Panc1 (cell line): ENCODE measurements at regions not wholly inside any gene's neighbourhood (a gene's known extent, or its start where the extent isn't known, plus 50 kb on each side); places are given as distances from the start of the nearest gene placed in this dataset.

Source experiments
- POLR2AphosphoS5 ChIP-seq: IDR thresholded peaks from 2 replicates; pipeline ENCODE4 v1.6.1; 2012; ENCODE audit warnings: mild to moderate bottlenecking, low read depth, low read length, moderate library complexity
- TF ChIP-seq, protein P1 (sequence below): fragments of 450-650 bp; IDR thresholded peaks from 2 replicates; pipeline ENCODE4 v1.5.1; 2017; ENCODE audit warnings: mild to moderate bottlenecking
- TF ChIP-seq, protein P2 (sequence below), 2 experiments: IDR thresholded peaks; 2 replicates each; pipeline ENCODE4 v1.6.1; 2011 to 2012; ENCODE audit warnings: low read depth in 2 of 2, control low read depth in 1 of 2, low read length in 1 of 2, mild to moderate bottlenecking in 1 of 2, moderate library complexity in 1 of 2; ENCODE audit not compliant: insufficient read depth in 1 of 2

DNA sequence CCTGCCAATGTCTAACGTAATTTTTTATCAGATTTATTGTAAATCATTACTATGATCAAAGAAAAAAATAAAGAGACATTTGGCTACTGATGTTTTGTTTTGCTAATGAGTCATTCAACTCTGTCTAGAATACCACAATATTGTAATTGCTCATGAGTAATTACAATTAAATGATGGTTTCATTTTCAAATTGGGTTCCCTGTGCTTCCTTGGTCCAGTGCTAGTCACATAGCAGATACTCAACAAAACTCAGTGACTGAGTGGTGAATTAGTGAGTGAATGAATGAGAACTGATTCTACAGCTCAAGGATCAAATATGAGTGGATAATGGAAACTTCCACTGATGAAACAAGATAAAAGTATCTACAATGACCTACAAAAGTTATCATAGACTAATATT, 304.7 kb downstream of the POU4F1 start:
- TF ChIP-seq, protein P1, sequence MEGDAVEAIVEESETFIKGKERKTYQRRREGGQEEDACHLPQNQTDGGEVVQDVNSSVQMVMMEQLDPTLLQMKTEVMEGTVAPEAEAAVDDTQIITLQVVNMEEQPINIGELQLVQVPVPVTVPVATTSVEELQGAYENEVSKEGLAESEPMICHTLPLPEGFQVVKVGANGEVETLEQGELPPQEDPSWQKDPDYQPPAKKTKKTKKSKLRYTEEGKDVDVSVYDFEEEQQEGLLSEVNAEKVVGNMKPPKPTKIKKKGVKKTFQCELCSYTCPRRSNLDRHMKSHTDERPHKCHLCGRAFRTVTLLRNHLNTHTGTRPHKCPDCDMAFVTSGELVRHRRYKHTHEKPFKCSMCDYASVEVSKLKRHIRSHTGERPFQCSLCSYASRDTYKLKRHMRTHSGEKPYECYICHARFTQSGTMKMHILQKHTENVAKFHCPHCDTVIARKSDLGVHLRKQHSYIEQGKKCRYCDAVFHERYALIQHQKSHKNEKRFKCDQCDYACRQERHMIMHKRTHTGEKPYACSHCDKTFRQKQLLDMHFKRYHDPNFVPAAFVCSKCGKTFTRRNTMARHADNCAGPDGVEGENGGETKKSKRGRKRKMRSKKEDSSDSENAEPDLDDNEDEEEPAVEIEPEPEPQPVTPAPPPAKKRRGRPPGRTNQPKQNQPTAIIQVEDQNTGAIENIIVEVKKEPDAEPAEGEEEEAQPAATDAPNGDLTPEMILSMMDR, result no peak
- TF ChIP-seq, protein P2, sequence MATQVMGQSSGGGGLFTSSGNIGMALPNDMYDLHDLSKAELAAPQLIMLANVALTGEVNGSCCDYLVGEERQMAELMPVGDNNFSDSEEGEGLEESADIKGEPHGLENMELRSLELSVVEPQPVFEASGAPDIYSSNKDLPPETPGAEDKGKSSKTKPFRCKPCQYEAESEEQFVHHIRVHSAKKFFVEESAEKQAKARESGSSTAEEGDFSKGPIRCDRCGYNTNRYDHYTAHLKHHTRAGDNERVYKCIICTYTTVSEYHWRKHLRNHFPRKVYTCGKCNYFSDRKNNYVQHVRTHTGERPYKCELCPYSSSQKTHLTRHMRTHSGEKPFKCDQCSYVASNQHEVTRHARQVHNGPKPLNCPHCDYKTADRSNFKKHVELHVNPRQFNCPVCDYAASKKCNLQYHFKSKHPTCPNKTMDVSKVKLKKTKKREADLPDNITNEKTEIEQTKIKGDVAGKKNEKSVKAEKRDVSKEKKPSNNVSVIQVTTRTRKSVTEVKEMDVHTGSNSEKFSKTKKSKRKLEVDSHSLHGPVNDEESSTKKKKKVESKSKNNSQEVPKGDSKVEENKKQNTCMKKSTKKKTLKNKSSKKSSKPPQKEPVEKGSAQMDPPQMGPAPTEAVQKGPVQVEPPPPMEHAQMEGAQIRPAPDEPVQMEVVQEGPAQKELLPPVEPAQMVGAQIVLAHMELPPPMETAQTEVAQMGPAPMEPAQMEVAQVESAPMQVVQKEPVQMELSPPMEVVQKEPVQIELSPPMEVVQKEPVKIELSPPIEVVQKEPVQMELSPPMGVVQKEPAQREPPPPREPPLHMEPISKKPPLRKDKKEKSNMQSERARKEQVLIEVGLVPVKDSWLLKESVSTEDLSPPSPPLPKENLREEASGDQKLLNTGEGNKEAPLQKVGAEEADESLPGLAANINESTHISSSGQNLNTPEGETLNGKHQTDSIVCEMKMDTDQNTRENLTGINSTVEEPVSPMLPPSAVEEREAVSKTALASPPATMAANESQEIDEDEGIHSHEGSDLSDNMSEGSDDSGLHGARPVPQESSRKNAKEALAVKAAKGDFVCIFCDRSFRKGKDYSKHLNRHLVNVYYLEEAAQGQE (IDR thresholded peaks at IDR 0.05; ENCODE audit: insufficient read depth in 1 of 2, low read depth in 2 of 2, low read length in 1 of 2), result no peak
- no peak for TF ChIP-seq POLR2AphosphoS5
